HG03280 (cell line): ENCODE measurements at regions not wholly inside any gene's neighbourhood (a gene's known extent, or its start where the extent isn't known, plus 50 kb on each side); places are given as distances from the start of the nearest gene placed in this dataset.

Source experiments
- ATAC-seq: cut with Tn5 transposase; IDR thresholded peaks from one replicate; pipeline ENCODE4 v1.9.1; 2021; ENCODE audit warnings: mild to moderate bottlenecking, moderate library complexity; ENCODE audit not compliant: unreplicated experiment

DNA sequence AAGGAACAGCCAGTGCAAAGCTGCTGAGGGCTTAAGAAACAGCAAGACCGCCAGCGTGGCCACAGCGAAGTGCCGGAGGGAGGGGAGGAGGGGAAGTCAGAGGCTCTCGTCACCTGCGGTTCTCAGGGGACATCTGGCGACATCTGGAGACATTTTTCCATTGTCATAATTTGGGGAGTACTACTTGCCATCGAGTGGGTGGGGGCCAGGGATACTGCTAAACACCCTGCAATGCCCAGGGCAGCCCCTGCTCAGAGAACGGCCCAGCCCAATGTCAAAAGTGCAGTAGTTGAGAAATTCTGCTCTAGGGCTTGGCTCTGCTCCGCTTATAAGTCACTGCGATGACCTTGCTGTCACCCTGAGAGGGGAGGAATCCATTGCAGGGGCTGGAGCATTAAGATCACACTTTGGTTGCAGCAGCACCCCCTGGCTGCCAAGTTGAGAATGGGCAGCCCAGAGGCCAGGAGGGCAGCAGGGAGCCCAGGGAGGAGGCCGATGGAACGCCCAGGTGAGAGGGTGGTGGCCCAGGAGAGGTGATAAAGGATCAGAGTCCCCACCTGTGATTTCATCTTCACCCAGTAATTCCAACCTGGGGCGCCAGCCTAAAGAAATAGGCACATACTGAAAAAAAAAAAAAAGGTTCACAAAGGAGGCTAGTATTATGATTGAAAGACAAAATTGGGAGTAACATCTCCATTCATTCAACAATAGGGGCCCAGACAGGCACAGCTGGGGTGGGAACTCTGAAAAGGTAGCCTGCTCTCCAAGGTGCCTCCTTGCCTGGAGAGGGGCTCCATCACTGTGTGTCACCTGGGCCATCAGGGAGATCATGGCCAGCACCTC lies 218.2 kb downstream of the BMP7 start:
- ATAC-seq: no peak

DNA sequence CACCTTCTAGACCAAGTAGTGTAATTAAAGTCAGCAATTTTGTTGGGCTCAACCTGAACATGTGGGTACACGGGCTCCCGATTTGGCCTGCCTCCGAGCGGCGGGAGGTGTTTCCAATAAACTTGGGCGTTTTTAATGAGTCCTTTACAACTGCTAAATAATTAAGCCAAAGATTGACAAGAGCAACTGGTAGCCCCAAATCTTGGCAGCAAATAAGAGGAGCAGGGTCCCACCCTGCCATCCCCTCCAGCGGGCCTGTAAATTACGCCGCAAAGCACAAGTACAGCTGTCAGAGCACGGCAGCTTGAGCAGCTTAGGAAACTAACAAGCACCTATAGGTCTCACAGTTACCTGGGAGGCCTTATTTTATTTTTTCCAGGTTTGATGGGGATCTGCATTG lies 217.1 kb downstream of the BMP7 start:
- no peak for ATAC-seq

DNA sequence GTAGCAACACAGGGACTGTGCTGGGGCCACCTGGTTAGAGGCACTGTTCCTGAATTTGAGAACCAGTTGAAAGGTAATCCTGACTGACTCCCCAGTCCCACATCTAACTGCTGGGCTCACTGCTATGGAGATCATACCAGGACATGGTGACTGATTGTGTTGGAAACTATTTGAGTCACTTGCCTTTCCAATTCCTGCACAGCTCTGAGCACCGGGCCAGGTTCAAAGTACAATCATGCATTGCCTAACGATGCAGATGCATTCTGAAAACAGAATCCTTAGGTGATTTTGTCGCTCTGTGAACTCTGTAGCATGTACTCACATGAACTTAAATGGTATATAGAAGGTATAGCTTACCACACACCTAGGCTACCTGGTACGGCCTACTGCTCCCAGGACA lies 215.3 kb downstream of the BMP7 start:
- ATAC-seq: no peak

DNA sequence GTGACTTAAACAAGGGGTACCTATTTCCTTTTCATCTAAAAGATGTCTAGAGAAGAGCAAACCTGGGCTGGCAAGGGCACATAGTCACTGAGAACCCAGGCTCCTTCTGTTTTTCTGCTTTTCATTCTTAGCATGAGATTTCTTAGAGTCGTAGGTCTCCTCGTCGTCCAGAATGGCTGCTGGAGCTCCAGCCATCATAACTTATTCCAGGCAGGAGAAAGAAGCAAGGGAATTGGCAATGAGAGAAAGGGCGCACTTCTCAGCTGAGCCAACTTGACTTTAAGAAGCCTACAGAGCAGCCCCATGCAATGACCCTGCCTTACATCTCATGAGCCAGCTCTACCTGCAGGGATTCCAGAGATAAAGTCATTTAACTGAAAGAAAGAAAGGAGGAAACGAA lies 213.4 kb downstream of the BMP7 start:
- ATAC-seq: no peak

DNA sequence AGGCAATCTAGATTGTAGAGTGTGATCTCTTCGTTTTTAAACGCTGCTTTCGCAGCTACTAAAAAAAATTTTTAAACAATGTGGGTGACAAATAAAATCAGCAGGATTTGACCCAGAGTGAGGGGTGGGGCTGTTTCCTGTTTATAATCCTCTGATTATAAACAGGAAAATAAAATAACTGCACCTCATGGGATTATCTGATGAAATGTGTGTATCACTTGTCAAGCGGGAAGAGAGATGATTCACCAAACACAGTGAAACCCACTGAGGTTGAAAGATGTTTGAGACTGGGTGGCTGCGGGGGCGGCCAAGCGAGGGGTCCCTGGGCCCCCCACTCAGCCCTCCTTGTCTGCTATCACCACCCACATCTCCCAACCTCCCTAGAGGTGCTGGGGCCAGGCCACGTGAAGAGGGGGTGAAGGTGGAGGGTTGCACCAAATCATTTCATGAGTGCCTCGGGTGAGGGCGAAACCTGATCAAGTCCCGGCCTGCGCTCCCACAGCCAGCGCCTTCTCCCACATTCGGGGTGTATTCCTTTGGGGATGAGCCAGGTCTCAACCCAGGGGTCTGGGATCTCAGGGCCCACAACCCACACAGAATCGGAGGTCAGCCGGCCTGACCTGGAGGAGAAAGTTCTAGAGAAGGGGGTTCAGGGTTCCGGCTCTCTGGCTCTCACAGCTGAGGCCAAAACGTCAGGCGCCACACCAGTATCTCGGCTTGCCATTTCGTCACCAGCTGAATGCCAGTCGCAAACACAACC lies 212.5 kb downstream of the BMP7 start:
- ATAC-seq: no peak

DNA sequence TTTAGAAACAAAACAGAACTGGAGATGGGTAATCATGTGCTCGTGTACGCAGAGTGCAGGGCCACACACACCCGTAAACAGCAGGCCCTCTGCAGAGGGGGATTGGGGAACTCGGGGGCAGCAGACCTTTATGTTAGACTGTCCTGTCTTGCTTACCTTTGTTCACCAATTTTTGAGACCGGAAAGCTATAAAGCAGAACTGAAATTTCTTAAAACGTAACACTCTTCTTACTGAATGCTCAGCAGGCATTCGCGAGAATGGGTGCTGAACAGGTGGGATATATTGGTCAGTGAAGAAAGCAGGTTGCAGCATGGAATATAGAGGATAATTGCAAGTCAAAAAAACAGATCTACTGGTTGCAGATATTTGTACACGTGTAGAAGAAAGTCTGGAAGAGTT lies 211.1 kb downstream of the BMP7 start:
- ATAC-seq: no peak

DNA sequence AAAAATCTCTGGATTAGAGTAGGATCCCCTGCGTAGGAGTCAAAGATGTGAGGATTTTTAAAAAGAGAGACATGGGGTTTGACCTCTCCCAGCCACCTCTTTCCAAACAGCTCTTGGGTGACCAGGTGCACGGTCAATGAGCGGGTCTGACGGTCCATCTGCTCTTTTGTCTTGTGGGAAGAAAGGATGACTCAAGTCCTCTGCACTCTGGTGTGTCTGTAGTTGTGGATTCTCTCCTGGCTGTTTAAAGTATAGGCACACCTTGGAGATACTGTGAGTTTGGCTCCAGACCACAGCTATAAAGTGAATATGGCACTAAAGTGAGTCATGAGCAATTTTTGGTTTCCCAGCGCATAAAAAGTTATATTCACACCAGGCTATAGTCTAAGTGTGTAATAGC lies 209.8 kb downstream of the BMP7 start:
- ATAC-seq: no peak

DNA sequence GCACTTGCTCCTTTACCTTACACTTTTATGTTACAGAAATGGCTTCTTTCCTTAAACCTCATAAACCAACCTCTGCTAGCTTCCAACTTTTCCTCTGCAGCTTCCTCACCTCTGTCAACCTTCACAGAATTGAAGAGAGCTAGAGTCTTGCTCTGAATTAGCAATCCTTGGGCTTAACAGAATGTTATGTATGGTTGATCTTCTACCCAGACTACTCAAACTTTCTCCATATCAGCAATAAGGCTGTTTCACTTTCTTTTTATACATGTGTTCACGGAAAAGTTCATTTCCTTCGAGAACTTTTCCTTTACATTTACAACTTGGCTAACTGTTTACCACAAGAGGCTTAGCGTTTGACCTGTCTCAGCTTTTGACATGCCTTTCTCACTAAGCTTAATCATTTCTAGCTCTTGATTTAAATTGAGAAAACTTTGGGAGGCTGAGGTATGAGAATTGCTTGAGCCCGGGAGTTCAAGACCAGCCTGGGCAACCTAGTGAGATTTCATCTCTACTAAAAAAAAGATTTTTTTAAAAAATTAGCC lies 207.3 kb downstream of the BMP7 start:
- no peak for ATAC-seq

DNA sequence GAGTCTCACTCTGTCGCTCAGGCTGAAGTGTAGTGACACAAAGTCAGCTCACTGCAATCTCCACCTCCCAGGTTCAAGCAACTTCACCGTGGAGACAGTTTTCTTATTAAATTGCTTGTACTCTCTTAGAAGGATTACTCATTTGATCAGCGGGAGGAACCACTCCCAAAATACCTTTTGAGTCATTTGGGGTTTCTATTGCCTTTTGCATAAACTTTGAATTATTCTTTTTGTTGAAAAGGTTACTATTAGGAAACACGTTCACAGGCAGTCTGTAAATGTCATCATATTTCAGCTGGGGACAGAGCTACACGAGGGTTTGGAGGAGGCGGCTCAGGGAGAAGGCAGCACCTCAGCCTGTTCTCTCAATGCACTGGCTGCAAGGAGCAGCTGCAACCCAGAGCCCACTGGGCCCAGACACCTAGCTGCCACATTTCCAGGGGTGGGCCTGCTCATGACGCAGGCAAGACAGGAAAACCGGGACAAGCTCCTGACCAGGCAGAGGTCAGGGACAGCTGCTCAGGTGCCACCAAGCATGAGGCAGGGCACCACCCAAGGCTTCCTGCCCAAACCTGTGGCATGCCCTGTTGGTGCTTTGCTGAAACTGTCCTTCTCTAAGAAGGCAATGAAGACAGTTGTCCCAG lies 205.9 kb downstream of the BMP7 start:
- ATAC-seq: no peak

DNA sequence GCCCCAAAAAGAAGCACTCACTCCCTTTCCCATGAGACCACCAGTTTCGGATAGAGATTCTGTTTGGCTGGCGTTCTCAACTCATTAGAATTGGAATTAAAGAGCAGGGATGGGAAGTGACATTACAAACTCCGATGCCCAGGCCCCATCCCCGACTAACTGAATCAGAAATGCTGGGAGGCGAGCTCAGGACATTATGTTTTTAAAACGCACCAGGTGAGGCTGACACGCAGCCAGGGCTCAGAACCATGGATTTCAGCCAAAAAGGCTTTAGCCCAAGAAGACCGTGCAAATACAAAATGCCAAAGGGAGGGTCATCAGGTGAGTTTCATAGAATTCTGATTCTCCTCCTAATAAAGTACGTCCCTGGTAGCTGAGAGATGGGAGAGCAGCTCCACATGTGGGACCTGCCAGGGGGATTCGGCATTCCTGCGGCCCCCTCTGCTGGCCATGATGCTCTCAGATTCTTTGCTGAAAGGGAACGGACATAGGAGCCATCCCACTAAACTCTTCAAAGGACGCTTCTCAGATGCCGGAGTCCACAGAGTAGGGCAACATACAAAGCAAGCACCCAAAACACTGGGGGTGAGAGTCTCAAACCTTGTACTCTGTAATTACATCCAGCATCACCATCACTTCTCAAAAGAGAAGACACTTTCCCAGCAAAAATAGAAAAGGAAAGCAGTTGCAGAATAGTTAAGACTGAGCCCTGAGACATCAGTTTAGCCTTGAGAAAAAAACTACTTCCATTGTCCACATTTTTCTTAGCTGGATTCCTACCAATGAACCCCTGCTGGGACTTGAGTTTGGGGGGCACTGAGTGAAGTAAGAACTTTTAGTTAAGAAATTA lies 205.2 kb downstream of the BMP7 start:
- ATAC-seq: no peak

DNA sequence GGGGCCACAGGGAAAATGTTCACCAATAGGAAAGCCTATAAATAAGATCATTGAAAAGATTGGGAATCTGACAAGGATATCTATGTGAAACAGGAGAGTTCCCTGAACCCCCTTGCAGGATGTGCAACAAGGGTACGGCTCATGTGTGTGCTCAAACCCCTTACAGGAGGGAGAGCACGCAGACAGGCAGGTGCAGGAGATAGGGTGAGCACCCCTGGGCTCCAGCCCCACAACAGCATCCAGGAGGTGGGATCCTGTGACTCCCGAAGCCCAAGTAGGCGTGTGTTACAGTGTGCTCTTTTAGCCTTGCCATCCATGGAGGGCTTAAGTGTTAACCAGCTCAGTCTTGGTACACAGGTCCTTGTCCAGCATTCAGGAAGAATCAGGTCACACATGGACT lies 204.2 kb downstream of the BMP7 start:
- ATAC-seq: no peak

DNA sequence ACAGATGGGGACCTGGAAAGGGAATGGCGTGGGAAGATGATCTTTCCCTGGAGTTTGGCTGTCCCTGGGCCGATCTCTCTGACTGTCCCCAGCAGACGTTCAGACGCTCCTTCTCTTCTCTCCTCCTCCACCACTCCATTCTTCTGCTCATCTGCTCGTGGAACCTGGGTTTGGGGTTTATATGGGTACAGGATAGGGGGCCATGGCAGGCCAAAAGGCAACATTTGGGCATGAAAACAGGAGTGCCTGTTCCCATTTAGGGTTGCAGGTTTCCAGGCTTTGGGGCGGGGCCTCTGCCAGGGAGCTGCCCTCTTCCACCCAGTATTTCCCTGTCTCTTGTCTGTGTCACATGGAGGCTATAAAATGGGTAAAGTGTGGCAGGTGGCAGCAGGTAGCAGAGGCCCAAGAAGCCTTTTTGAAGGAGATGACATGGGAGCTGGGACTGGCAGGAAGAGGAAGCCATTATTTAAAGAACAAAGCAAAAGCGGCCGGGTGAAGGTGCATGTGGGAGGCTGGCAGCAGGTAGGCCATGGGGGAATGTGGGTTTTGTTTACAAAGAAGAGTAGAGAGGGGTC lies 203.7 kb downstream of the BMP7 start:
- no peak for ATAC-seq

DNA sequence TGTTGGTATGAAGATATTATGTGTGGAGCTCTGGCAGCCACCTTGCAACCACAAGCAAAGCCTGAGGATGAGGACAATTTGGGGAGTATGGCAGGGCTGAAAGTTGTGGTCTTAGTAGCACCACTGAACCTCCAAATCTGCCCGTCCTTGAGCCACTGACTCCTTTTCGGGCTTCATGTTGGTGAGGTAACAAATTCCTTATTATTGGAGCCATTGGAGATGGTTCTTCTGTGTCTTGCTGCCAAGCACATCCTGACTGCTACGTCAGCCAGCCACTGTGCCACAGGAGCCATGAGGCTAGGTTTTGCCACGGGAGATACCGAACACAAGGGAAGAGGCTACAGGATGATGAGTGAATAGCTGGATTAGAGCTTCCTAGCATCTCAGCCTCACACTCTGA lies 201.6 kb downstream of the BMP7 start:
- ATAC-seq: no peak

DNA sequence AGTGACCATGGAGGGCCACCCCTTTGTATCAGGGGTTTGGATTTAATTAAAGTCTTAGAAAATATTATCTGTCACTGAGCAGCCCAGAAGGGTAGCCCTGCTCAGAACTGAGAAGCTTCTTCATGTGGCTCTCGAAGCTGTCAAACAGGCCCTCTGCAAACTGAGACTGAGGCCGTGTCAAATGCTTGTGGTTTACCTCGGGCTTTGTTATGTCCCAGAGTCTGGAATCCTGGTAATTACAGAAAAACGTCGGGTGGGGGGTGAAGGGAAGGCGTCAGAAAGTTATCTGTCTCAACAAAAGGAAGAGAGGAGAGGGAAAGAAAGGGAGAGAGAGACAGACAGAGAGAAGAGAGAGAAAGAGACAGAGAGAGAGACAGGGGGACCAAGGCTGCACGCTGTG lies 200.8 kb downstream of the BMP7 start:
- no peak for ATAC-seq

DNA sequence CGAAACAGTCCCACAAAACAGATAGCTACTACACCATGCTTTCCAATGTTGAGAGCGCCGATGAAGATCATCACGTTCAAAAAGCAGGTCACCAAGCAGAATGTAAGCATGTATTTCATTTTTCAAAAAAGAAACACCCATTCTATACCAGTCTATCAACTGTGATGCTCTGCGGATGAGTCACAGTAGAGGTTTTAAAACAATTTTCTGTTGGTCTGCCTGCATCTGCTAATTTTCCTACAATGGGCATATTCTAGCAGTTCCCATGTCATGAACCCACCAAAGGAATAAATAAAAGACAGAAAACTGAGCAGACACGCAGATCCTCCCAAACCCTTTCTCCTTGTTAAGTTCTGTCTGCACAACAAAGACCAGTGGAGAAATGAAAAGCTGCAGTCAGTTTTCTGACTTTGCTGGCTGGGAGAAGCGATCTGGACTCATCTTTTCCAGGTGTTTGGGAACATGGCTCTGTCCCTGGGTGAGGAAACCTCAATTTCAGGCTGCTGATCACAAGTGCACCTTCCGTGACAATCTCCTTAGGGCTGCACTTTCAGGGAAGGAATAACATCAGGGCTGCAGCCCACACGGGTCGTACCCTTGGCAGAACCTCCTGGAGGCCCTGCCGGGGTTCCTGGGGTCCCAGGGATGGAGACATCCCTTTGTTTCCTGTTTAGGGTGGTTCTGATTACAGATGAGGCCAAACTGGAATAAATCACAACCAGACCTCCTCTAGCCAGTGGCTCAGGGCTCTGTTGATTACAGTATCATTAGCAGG lies 200.1 kb downstream of the BMP7 start:
- ATAC-seq: no peak

DNA sequence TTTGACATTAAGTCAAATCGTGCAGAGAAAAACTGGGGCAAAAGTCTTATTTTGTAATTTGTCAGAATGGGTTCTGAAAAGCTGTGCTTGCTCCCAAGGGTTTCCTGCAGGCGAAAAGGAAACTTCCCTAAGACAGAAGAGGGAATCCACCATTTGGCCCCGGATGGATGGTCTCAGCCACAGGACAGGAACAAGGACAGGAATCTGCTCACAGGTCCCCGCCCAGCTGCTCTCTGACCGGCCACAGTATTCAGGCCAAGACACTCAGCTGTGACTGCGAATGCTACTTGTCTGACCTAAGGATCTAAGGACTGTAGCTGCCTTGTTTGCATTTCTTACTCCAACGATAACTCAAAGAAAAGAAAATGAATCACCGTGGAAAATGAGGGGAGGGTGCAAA lies 197.0 kb downstream of the BMP7 start:
- ATAC-seq: no peak

DNA sequence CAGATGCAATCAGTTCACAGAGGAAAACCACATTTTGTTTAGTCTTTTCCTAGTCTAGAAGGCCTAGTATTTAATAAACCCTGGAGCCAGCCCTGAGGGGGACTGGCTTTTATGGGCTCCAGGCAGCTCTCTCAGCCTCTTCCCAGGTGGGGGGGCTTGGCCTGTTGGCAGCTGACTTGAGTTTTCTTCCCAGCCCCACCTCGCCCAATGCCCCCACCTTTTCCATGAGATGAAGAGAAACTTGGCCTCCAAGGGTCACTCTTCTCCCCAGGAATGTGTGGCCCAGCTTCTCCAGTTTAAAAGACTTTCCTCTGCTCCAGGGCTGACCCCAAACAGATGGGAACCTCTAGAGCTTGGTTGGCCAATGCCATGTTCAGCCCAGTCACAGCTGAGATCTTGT lies 196.1 kb downstream of the BMP7 start:
- no peak for ATAC-seq

DNA sequence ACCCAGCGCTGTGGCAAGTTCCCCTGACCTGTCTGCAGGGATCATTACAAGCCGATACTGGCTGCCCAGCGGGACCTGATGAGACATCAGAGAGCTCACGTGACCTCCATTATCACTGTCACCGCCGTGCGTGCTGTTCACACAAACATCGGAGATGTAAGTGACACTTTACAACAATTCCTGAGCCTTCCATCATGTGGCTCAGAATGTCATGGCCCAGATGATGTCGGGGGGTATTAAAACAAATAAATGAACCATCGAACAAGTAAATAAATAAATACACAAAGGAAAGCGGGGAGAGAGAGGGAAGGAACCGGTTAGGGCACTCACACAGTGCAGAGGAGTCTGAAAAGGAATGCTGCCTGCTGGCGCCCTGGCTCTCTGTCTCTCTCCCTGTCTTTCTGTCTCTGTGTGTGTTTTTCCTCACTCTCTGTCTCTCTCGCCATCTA lies 195.1 kb downstream of the BMP7 start:
- no peak for ATAC-seq

DNA sequence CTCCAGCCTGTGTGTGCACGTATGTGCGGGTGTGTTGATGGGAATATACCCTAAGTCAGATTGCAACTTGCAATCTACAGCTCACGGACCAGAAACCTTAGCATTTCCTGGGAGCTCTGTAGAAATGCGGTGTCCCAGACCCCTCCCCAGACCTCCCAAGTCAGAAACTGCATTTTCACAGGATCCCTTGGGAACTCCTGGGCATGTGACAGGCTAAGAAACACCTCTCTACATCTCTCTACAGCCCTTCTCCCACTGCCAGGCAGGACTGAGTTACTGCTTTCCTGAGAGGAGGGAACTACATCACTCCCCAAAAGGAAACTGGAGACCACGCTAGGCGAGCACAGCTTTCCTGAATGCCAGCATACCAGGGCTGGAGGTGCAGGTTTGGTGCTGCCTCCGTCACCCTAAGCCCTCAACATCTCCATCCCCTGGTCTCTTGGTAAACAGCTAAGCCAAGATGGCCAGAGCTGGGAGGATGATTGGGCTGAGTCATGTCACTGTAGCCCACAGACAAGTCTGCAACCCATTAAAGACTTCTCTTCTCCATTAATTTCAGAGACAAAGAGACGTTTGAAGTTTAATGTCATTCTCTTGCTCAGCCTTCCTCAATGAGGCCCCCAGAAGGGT lies 194.4 kb downstream of the BMP7 start:
- ATAC-seq: no peak
